ENCODE measurements at regions not wholly inside any gene's neighbourhood (a gene's known extent, or its start where the extent isn't known, plus 50 kb on each side); places are given as distances from the start of the nearest gene placed in this dataset.

GRCh38 chr4:187618701-187619281 is 376.8 kb upstream of the ZFP42 start:
- no peak for TF ChIP-seq CTCF (conservative IDR thresholded peaks at IDR 0.05; ENCODE audit: low read depth, low read length)
- no peak overlapping the region for H3K4me3 ChIP-seq (ENCODE audit: low read depth, low read length)
- no peak for DNase-seq (ENCODE audit: low read depth)

- TF ChIP-seq CTCF (conservative IDR thresholded peaks at IDR 0.05; ENCODE audit: low read depth, low read length), result no peak
- no peak for DNase-seq (ENCODE audit: low read depth)
- no peak overlapping the region for H3K4me3 ChIP-seq (ENCODE audit: low read depth, low read length)
Measured at GRCh38 chr4:187619319-187619718, 376.3 kb upstream of the ZFP42 start.

GRCh38 chr4:187632260-187632995 is 363.1 kb upstream of the ZFP42 start:
- no peak for TF ChIP-seq CTCF (conservative IDR thresholded peaks at IDR 0.05; ENCODE audit: low read depth, low read length)
- no peak for DNase-seq (ENCODE audit: low read depth)
- H3K4me3 ChIP-seq (ENCODE audit: low read depth, low read length), result no peak overlapping the region

- DNase-seq (ENCODE audit: low read depth), result no peak
- TF ChIP-seq CTCF (conservative IDR thresholded peaks at IDR 0.05; ENCODE audit: low read depth, low read length), result no peak
Measured at GRCh38 chr4:187633245-187633644, 362.3 kb upstream of the ZFP42 start.

DNA sequence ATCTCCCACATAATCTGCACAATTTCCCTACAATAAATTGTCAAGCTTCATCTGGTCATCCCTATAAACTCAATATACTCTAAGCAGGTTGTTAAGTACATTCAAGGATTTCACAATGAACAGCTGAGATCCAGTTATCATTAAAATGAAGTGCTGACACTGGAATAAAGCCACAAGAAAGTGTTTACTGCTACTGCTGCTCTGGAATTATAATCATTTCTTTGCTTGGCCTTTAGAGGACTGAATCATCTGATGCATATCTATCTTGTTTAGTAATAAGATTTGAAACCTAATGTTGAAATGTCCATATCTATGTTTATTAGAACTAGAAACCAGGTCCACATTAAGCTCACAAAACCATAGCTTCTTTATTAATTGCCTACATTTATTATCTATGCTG is 338.6 kb upstream of the ZFP42 start:
- TF ChIP-seq CTCF (conservative IDR thresholded peaks at IDR 0.05; ENCODE audit: low read depth, low read length), result no peak
- H3K4me3 ChIP-seq (ENCODE audit: low read depth, low read length), result no peak overlapping the region
- DNase-seq (ENCODE audit: low read depth), result no peak

More at GRCh38 chr4:187633245-187633644, 362.3 kb upstream of the ZFP42 start:
- no peak overlapping the region for H3K4me3 ChIP-seq (ENCODE audit: low read depth, low read length)

DNA sequence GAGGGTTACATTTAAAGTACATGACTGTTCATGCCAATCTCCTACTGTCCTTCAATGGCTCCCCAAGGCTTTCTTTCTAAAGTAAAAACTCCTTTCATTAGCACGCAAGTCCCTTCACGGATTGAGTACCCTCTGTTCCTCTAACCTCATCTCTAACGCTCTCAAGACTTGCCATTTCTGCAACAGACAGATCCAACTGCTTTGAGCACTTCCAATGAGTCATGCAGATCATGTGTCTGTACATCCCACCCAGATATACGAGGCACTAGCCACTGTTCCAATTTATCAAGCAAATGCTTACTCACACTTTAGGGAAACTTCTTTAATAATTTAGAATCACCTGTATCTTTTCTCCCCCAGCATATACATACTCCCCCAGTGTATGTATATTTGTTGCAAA is 332.5 kb upstream of the ZFP42 start:
- TF ChIP-seq CTCF (conservative IDR thresholded peaks at IDR 0.05; ENCODE audit: low read depth, low read length), result no peak
- DNase-seq (ENCODE audit: low read depth), result no peak

DNA sequence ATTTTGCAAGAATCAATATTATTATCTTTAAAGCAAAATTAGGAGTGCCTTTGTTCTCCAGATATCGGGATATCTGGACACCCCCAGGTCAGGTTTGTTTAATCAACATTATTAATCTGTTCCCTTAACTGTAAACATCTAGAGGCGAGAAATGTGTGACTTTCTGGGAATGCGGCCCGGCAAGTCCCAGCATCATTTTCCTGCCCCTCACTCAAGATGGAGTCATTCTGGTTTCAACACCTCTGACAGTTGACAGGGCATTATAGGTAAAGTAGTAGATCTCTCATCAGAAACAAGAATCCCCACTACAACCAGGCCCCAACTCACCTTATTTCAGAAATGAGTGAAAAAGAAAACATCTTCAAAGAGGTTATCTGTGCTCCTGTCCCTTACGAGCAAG is 331.6 kb upstream of the ZFP42 start:
- TF ChIP-seq CTCF (conservative IDR thresholded peaks at IDR 0.05; ENCODE audit: low read depth, low read length), result no peak
- H3K4me3 ChIP-seq (ENCODE audit: low read depth, low read length), result no peak overlapping the region
- DNase-seq (ENCODE audit: low read depth), result no peak

More for the DNA sequence above, 332.5 kb upstream of the ZFP42 start:
- no peak overlapping the region for H3K4me3 ChIP-seq (ENCODE audit: low read depth, low read length)
